Activated naive CD8-positive, alpha-beta T cell treated with anti-CD3 and anti-CD28 coated beads, Interleukin-2, amount 50 U/mL, for 24 hours (primary cell): ENCODE measurements at regions not wholly inside any gene's neighbourhood (a gene's known extent, or its start where the extent isn't known, plus 50 kb on each side); places are given as distances from the start of the nearest gene placed in this dataset.

ENCODE experiments used
- ATAC-seq: fragments of 150-1000 bp; cut with Tn5 transposase; one replicate; pipeline ENCODE4 v1.10.0; 2021
- DNase-seq: peaks from one replicate; pipeline ENCODE4 v3.0.0; 2021
- H3K27ac Mint-ChIP-seq: one replicate; pipeline ENCODE4 v1.8.0; 2021; ENCODE audit warnings: mild to moderate bottlenecking, mixed read lengths
- H3K27me3 Mint-ChIP-seq: one replicate; pipeline ENCODE4 v1.8.0; 2021; ENCODE audit warnings: mixed read lengths
- H3K36me3 Mint-ChIP-seq: one replicate; pipeline ENCODE4 v1.8.0; 2021; ENCODE audit warnings: low read depth, mixed read lengths
- H3K4me1 Mint-ChIP-seq: one replicate; pipeline ENCODE4 v1.8.0; 2021; ENCODE audit warnings: mixed read lengths
- H3K4me3 Mint-ChIP-seq: one replicate; pipeline ENCODE4 v1.8.0; 2021; ENCODE audit warnings: mild to moderate bottlenecking, moderate library complexity, mixed read lengths
- H3K9me3 Mint-ChIP-seq: one replicate; pipeline ENCODE4 v1.8.0; 2021; ENCODE audit warnings: mixed read lengths

GRCh38 chr7:16137944-16138343 lies 283.4 kb downstream of the CRPPA start:
- no peaks in the 10 kb centered on the region for H3K9me3 Mint-ChIP-seq
- ATAC-seq: no peak
- no peak overlapping the region for H3K27ac Mint-ChIP-seq
- no peaks in the 10 kb centered on the region for H3K27me3 Mint-ChIP-seq
- H3K36me3 Mint-ChIP-seq: no peaks in the 10 kb centered on the region
- H3K4me1 Mint-ChIP-seq: no peaks in the 10 kb centered on the region
- no peak overlapping the region for H3K4me3 Mint-ChIP-seq
- no peak for DNase-seq

DNA sequence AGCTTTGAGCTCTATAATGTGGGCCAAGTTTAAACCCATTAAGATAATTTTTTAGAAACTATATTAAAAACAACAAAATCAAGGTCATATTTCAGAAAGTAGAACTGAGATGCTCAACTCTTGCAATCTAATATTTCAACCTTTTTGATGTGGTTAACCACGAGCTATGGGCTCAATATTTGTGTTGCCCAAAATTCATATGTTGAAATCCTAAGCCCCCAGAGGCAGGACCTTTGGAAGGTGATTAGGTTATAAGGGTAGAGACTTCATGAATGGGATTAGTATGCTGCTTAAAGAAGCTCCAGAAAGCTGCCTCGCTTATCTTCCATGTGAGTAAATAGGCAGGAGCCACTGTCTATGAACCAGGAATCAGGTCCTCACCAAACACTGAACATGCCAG lies 284.4 kb downstream of the CRPPA start:
- H3K27ac Mint-ChIP-seq: no peak overlapping the region
- H3K4me1 Mint-ChIP-seq: no peaks in the 10 kb centered on the region
- no peaks in the 10 kb centered on the region for H3K36me3 Mint-ChIP-seq
- no peak for ATAC-seq
- no peak for DNase-seq
- H3K9me3 Mint-ChIP-seq: peaks cover 4% of the 10 kb centered on the region
- H3K27me3 Mint-ChIP-seq: no peaks in the 10 kb centered on the region
- H3K4me3 Mint-ChIP-seq: no peak overlapping the region

GRCh38 chr7:16135658-16136057 lies 285.7 kb downstream of the CRPPA start:
- H3K27ac Mint-ChIP-seq: no peak overlapping the region
- H3K4me3 Mint-ChIP-seq: no peak overlapping the region
- H3K36me3 Mint-ChIP-seq: no peaks in the 10 kb centered on the region
- no peak for ATAC-seq
- no peaks in the 10 kb centered on the region for H3K4me1 Mint-ChIP-seq
- no peaks in the 10 kb centered on the region for H3K27me3 Mint-ChIP-seq
- DNase-seq: no peak
- H3K9me3 Mint-ChIP-seq: peaks cover 4% of the 10 kb centered on the region

- Mint-ChIP-seq H3K9me3 (peaks cover 4% of the 10 kb centered on the region), H3K27me3 (no peaks in the 10 kb centered on the region), H3K4me3 (no peak overlapping the region), H3K27ac (no peak overlapping the region), H3K36me3 (no peaks in the 10 kb centered on the region), H3K4me1 (no peaks in the 10 kb centered on the region)
- ATAC-seq: no peak
- no peak for DNase-seq
These were observed 290.9 kb downstream of the CRPPA start for GRCh38 chr7:16130111-16131110.

DNA sequence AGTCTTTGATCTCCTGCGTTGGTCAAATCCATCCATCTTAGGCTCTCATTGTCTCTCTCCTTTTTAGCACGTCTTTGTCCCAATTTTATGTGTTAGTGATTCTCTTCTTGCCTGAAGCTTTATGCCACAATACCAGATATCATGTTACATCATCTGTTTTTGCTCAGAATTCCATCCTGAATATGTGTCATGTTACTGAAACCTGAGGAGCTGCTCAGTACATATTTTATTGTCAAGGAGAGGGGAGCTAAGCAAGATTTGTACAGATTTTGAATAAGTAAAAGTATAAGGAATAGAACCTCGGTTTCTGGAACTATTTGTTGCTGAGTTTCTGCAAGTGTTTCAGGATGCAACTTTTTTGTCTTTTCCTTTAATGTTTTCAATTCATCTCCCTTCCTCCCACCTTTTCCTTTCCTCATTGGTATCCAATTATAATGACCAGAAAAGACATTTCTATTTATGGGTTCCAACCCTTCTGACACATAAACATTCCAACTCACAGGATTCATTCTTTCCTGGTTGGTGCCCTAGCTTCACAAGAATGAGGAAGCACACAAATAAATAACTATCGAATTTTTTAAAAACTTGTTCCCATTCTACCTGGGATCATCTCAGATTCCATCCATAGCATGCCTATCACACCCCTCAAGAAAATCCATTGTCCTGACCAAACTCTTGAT lies 291.8 kb downstream of the CRPPA start:
- Mint-ChIP-seq H3K9me3 (peaks cover 4% of the 10 kb centered on the region), H3K27ac (no peak overlapping the region), H3K4me3 (no peak overlapping the region), H3K4me1 (no peaks in the 10 kb centered on the region), H3K27me3 (no peaks in the 10 kb centered on the region), H3K36me3 (no peaks in the 10 kb centered on the region)
- ATAC-seq (no peak), DNase-seq (no peak)

DNA sequence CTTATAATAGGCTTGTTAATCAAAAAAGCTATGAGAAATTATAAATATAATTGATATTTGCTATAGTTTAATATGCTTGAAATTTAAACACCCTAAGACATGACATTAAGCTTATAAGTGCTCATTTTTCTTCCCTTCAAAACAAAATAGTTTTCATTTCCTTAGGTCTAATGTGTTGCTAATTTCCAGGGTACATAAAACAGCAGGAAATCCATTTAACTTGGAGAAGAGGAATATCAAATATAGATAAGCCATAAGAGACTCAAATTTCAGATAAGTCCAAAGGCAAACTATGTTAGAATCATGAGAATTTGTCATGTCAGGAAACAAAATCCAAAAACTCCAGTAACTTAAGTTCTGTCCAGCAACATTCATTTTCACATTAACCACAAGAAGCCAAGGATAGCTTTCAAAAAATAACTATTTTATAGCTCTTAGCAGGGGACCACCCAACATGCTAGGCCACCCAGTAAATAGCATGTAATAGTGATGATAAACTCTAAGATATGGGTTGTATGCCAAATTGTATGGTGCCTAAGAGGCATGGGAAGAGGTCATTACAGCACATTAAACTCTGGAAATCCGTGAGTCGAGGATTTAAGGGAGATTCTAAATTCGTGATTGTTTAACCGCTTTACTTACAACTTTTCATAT lies 298.1 kb downstream of the CRPPA start:
- H3K9me3 Mint-ChIP-seq: no peaks in the 10 kb centered on the region
- no peak for DNase-seq
- no peak for ATAC-seq
- H3K4me1 Mint-ChIP-seq: no peaks in the 10 kb centered on the region
- no peak overlapping the region for H3K4me3 Mint-ChIP-seq
- H3K36me3 Mint-ChIP-seq: no peaks in the 10 kb centered on the region
- no peak overlapping the region for H3K27ac Mint-ChIP-seq
- H3K27me3 Mint-ChIP-seq: no peaks in the 10 kb centered on the region

DNA sequence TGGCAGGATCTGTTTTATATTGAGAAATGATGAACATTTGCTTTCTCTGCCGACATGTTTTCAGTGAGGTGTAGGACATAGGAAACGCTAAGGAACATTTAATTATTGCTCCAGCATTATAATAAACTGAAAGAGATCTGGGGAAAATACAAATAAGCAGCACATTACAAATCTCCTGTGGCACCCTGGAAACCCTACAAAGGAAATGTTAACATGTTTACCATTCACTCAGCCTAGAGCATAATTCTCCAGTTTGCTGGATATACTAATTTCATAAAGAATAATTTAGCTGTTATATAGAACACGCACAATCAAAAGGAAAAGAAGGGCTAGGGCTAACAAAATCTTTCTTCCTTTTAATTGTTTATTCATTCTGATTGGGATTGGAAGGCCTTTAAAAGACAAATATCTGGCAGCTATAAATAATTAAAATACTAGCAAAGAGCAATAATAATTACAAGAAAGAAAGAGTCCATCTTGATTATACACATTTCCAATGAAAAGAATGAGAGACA lies 299.4 kb downstream of the CRPPA start:
- H3K4me1 Mint-ChIP-seq: no peaks in the 10 kb centered on the region
- no peaks in the 10 kb centered on the region for H3K27me3 Mint-ChIP-seq
- H3K4me3 Mint-ChIP-seq: no peak overlapping the region
- H3K27ac Mint-ChIP-seq: no peak overlapping the region
- no peaks in the 10 kb centered on the region for H3K36me3 Mint-ChIP-seq
- no peak for ATAC-seq
- no peaks in the 10 kb centered on the region for H3K9me3 Mint-ChIP-seq
- no peak for DNase-seq

DNA sequence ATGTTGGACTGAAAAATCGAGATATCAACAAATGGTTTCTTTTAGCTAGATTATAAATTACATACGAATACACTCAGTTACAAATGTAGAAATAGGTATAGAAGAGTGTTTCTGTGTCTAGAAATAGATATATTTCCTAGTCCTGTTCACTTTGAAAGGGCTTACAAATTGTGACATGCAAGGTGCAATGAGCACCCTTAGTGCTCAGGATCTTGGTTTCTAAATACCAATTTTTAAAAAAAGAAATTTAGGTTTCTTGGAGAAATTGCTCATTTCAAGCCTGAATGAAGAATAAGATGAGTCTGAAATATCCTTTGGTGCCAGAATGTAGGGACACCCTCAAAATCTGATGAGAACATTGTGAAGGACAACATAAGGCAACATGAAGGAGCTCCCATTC lies 306.0 kb downstream of the CRPPA start:
- Mint-ChIP-seq H3K27ac (no peak overlapping the region), H3K36me3 (no peaks in the 10 kb centered on the region), H3K4me3 (no peak overlapping the region), H3K27me3 (no peaks in the 10 kb centered on the region), H3K4me1 (no peaks in the 10 kb centered on the region), H3K9me3 (peaks cover 8% of the 10 kb centered on the region)
- DNase-seq: no peak
- no peak for ATAC-seq

- Mint-ChIP-seq H3K27ac (no peak overlapping the region), H3K9me3 (peaks cover 8% of the 10 kb centered on the region), H3K4me3 (no peak overlapping the region), H3K36me3 (no peaks in the 10 kb centered on the region), H3K27me3 (no peaks in the 10 kb centered on the region), H3K4me1 (no peaks in the 10 kb centered on the region)
- DNase-seq (no peak), ATAC-seq (no peak)
These were observed 306.7 kb downstream of the CRPPA start for GRCh38 chr7:16114633-16115032.

DNA sequence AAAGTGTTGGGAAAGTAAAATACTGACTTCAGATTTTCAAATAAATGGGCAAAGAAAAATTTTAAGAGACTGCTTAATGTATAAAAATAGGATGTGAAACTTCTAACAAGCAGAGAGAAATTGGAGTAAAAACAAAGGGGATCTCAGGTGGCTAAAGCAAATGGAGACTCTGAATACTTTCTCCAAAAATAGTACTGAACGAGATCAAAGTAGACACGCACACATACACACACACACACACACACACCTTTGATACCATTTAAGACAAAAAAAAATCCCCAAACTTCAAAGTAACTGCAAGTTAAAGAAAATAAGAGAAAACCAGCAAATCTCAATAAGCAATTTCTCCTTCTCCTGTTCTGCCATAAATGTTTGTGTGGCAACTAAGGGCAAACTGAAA lies 307.3 kb downstream of the CRPPA start:
- H3K27ac Mint-ChIP-seq: no peak overlapping the region
- H3K4me3 Mint-ChIP-seq: no peak overlapping the region
- DNase-seq: no peak
- ATAC-seq: no peak
- H3K9me3 Mint-ChIP-seq: peaks cover 10% of the 10 kb centered on the region
- H3K27me3 Mint-ChIP-seq: no peaks in the 10 kb centered on the region
- no peaks in the 10 kb centered on the region for H3K36me3 Mint-ChIP-seq
- no peaks in the 10 kb centered on the region for H3K4me1 Mint-ChIP-seq

- DNase-seq (no peak), ATAC-seq (no peak)
- H3K27me3 Mint-ChIP-seq: no peaks in the 10 kb centered on the region
- no peak overlapping the region for H3K4me3 Mint-ChIP-seq
- no peak overlapping the region for H3K27ac Mint-ChIP-seq
- H3K9me3 Mint-ChIP-seq: peaks cover 15% of the 10 kb centered on the region
- H3K4me1 Mint-ChIP-seq: no peaks in the 10 kb centered on the region
- no peaks in the 10 kb centered on the region for H3K36me3 Mint-ChIP-seq
These were observed 308.3 kb downstream of the CRPPA start for GRCh38 chr7:16113058-16113457.

GRCh38 chr7:16106869-16107268 lies 314.5 kb downstream of the CRPPA start:
- no peak overlapping the region for H3K4me3 Mint-ChIP-seq
- DNase-seq: no peak
- H3K9me3 Mint-ChIP-seq: peaks cover 36% of the 10 kb centered on the region
- peaks cover 2% of the 10 kb centered on the region for H3K36me3 Mint-ChIP-seq
- no peak overlapping the region for H3K27ac Mint-ChIP-seq
- no peak for ATAC-seq
- H3K4me1 Mint-ChIP-seq: no peaks in the 10 kb centered on the region
- H3K27me3 Mint-ChIP-seq: no peaks in the 10 kb centered on the region

DNA sequence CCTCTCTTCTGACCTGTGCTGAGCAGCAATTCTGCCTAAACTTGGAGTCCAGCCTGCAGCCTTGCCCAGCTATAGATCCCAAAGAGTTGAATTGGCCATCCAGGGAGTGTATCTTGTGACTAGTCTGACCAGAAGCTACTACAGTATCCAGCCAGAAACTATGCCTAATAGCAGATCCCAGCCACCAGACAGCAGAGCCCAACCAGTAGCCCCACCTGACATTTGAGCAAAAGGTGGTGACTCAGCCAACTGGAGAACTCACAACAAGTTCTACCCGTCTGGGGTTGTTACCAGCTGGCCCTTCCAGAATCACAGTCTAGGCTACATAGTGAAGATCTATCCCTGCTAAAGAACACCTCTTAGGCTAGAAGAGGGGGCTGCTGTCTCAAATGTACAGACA lies 315.0 kb downstream of the CRPPA start:
- H3K4me1 Mint-ChIP-seq: no peaks in the 10 kb centered on the region
- DNase-seq: no peak
- H3K27me3 Mint-ChIP-seq: no peaks in the 10 kb centered on the region
- peaks cover 36% of the 10 kb centered on the region for H3K9me3 Mint-ChIP-seq
- H3K36me3 Mint-ChIP-seq: peaks cover 2% of the 10 kb centered on the region
- ATAC-seq: no peak
- no peak overlapping the region for H3K4me3 Mint-ChIP-seq
- no peak overlapping the region for H3K27ac Mint-ChIP-seq

DNA sequence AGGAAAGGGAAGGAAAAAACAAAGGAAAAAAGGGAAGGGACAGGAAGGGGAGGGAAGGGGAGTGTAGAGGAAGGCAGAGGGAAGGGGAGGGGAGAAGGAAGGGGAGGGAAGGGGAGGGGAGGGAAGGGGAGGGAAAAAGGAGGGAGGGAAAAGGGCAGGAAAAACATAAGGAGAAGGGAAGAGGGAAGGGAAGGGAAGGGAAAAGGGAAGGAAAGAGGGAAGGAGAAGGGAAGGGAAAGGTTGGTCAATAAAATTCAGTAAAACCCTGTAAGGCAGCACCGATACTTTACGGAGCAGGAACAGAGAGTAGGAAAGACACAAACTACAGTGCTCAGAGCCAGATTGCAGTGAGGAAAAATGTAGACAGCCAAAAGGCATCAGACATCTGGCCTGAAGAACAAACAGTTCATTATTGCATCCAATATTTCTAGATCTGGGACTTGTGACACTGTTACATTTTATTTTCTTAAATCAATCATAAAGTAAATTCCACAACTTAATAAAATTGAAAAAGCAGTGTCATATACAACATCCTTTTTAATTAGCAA lies 322.0 kb downstream of the CRPPA start:
- H3K4me3 Mint-ChIP-seq: no peak overlapping the region
- H3K4me1 Mint-ChIP-seq: no peaks in the 10 kb centered on the region

More for the DNA sequence above, 322.0 kb downstream of the CRPPA start:
- no peak for DNase-seq
- no peaks in the 10 kb centered on the region for H3K27me3 Mint-ChIP-seq
- no peaks in the 10 kb centered on the region for H3K36me3 Mint-ChIP-seq
- peaks cover 4% of the 10 kb centered on the region for H3K9me3 Mint-ChIP-seq
- no peak overlapping the region for H3K27ac Mint-ChIP-seq
- no peak for ATAC-seq
